HG03521 (cell line): ENCODE measurements at regions not wholly inside any gene's neighbourhood (a gene's known extent, or its start where the extent isn't known, plus 50 kb on each side); places are given as distances from the start of the nearest gene placed in this dataset.

Experiments used
- ATAC-seq: cut with Tn5 transposase; IDR thresholded peaks from one replicate; pipeline ENCODE4 v1.9.1; 2021; ENCODE audit warnings: mild to moderate bottlenecking, moderate library complexity; ENCODE audit not compliant: unreplicated experiment

- no peak for ATAC-seq
Measured at GRCh38 chr11:122323754-122324421, 207.9 kb upstream of the BLID start.

DNA sequence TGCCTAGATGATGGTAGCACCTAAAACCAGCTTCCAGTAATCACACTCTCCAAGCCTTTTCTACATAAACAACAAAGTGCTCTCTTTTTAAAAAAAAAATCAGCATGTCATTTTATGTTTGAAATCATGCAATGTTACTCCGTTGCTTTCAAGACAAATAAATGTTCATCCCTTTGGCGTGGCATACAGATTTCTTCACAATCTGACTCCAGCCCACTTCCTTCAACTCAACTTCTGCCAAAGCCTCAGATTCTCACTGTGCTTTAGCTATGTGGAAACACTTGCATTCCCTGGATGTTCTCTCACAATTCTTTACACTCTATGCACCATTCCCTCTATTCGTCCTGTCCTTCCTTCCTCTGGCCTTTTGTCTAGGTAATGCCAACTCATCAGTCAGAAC is 206.3 kb upstream of the BLID start:
- ATAC-seq, result no peak

DNA sequence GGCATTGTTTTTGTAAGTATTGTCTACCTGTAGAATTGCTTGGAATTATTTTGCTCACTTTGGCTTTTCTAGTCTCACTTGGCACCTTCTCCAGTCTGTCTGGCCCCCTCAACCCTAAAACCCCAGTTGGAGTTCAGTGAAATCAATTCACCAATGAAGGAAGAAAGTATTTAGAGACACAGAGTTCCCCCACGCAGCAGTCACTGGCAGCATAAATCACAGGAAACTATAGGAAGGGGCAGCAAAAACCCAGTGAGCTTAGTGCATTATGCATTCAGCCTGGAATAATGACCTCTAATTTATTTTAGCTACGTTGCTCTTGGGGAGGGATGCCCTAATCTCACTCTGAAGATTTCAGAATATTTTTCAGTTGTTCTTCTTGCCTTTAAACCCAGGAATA is 204.7 kb upstream of the BLID start:
- no peak for ATAC-seq

DNA sequence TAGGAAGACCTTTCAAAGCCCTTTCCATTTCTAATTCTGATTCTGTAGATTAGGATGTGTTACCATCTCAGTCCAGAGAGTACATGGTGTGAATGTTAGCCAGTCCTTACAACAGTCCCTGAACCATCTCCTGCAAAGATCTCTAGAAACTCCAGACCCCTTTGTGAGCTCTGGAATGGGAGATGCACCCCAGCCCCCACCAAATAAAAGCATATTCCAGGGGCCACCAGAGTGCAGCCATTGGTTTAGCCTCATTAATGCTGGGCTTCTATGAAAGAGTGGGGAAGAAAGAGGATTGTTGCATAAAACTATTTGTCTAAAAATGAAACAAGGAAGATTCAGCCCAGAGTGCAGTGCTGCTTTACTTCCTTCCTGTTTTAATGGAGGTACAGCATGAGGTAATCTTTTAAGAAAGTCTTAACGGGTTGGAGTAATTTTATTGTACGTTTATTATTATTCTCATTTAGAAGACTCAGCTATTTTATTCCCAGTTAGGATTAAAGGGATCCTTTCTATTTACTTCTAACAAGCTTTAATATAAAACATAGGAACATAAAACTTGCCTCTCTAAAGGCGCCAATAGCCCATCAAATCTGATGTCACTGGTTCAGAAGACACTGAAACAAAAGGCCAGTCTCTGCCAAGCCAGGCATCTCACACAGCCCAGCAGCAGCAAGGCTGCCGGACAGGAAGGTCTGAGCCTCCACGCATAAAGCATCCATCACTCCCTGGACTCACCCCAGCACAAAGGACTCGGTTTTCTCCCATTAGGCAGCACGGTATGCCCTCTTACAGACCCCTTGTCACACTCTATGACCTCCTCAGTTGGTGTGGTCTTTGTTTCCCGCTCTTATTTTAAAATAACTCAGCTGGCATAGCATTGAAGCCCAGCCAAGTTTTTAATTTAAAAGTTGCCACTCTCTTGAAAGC is 203.9 kb upstream of the BLID start:
- no peak for ATAC-seq

- no peak for ATAC-seq
Measured at GRCh38 chr11:122319085-122319484, 203.1 kb upstream of the BLID start.

DNA sequence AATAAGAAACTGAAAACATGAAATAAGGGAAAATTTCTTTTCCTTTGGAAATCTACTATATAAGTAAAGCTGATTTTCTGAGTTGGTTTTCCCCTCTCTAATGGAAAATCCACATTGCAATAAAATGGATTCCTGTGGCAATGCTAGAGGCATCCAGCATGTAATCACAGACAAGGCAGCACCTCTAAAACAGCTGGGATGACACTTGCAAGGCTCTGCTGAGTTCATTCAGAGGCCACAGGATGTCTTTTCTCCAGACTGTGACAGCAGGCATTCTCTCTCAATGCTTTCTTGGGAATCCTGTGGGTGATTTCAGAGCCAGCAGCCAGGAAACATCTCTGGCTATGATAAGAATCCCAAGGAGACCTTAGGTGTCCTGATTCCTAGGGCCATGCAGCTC is 201.3 kb upstream of the BLID start:
- ATAC-seq, result no peak

DNA sequence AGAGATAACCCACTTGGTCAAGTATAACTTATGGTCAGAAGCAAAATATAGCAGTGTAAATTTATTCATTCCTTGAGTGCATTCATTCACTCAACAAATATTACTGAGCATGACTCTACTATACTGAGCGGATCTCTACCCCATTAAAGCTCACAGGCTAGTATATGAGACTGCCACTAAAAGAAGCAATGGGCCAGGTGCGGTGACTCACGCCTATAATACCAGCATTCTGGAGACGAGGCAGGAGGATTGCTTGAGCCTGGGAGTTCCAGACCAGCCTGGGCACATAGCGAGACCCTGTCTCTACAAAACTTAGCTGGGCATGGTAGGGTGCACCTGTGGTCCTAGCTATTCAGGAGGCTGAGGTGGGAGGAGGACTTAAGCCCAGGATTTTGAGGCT is 197.6 kb upstream of the BLID start:
- ATAC-seq, result no peak

DNA sequence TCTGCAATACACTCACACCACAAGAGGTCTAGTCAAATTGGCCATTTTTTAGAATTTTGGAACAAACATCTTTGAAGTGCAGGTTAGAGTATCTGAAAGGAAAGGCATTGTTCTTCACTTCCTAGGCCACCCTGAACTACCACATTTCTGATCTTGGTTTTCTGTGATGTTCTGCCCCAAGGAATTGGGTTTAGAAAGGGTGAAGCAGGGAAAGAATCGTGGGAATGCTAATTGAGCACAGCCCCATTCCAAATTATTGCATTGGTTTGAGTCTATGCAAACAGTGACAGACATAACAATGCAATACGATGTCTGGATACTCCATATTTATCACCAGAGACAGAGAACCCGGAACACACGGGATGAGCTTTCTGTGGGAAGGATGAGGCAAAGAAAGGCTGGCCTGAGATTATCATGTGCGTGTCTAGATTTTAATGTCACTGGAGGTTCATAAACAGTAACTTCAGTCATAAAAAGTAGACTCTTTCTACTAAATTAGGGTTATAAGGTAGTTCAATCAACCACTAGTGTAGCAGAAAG is 195.3 kb upstream of the BLID start:
- ATAC-seq, result no peak

DNA sequence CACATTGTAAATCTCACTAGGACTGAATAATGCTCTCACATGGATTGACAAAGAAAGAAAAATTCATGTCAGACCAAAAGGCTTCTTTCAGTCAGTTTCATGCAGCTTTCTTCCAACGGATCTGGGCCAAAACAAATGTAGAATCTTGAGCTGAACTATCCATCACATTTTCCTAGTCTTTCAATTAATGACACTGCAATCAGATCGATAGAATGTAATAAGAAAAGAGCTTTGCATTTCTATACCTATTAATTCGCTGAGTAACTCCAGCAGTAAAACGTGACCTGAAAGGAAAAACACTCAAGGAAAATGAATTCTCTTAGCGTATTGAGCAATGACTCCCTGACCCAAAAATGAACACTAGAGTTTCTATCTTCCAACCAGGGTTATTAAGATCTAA is 194.8 kb upstream of the BLID start:
- no peak for ATAC-seq

DNA sequence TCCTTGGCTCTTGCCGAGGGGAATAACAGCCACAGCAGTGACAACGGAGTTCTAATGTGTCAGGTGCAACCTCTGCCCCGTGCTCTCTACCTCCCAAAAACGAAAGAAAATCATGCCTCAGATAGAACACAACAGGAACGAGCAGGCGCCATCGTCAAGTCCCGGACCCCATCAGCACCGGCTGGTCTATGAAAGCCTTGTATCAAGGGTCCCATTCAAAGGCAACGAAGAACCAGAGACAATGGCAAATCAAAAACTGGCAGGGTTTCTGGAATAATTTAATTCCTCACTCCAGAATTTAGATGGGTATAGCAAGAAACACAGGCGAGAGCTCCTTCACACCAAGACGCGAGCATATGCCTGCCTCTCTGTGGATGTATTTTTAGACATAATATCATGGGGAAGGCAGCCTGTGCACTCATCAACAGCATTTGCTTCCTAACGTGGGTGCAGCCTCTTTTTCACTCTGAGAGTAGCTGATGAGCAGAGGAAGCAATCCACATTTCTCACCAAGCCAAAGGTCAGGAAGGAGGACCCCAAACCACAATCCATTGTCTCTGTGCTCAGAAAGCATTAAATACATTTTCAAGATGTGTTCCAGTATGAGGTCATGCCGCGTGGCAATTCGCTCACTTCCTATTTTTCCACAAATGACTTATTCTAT is 193.4 kb upstream of the BLID start:
- no peak for ATAC-seq

GRCh38 chr11:122308226-122308625 is 192.2 kb upstream of the BLID start:
- no peak for ATAC-seq

DNA sequence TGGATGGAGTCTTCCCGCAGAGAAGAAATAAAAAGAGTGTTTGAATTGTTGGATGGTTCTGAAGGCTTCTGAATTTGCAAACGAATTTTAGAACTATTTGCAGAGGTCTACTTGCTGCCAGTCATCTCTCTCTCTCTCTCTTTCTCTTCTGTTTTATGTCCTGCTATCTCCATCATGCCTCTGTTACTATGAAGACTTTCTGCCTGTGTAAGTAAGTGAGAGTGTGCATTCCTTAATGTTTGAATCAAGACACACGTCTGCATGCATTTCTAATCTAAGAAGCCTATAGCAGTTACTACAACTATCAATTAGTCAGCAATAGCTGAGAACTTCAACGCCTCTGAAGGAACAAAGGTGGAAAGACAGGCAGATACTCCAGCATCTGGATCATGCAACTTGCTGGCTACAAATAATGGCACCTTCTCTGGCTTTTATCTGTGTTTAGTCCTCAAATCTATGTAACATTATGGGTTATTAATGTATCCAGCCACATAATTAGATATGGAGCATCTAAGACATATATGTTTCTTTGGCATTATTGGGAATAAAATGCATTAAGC is 191.5 kb upstream of the BLID start:
- no peak for ATAC-seq

DNA sequence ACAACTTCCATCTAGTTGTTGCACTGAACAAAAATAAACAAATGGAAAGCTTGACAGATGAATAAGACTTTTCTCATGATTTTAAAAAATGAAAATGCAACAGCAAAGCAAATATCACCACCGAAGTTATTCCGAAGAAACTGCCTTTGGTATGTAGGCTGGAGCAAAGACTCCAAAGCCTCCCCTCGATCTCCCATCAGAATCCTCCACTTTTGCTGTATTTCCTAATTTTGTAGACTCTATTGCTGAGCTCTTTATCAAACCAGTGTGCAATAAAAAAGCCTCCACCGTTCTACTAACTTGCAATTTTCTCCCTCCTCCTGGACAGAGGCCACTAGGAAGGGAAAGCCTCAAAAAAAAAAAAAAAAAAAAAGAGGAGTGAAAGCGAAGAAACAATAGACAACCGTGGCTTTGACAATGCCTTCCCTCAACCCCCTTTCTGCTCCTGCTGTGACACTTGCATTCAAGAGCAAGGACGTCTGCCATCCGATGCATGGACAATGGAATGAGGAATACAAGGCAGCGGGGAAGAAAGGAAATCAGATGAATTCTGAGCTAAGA is 190.9 kb upstream of the BLID start:
- ATAC-seq, result no peak

DNA sequence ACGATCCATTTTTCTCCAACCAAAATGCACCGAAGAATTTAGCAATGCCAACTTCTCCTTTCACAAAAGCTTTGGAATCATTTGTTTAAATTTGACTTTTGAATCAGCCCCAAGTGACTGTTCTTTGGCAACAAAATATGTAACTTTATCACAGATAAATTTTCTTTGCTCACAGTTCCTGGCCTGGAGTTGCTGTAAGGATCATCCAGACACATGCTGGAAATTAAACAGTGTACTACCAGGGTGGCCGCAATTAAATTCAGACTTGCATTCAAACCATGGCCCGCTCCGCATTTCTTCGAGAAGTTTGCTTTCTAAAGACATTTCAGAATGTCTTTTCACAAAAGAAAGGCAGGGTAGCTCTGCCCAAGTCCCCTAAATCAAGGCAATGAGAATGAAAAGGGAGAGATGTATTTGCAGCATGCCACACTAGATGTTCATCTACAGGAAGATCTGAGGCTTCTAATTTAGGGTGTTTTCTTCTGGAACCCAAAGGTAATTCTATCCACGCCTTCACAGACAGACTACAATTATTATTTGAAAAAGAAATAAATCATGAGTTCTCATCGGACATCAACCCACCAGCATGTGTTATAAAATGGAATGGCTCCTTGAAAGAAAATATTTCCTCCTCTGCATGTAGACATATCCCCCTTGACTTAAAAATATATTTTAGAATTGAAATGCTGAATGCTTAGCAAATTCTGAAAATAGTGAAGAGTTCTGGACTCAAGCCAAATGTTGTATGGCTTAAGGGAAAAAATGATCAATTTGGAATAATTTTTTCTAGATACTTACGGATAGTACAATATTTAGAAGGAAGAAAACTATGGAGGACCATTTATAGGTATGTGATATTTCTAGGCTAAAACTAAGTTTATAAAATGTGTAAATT is 189.7 kb upstream of the BLID start:
- no peak for ATAC-seq

DNA sequence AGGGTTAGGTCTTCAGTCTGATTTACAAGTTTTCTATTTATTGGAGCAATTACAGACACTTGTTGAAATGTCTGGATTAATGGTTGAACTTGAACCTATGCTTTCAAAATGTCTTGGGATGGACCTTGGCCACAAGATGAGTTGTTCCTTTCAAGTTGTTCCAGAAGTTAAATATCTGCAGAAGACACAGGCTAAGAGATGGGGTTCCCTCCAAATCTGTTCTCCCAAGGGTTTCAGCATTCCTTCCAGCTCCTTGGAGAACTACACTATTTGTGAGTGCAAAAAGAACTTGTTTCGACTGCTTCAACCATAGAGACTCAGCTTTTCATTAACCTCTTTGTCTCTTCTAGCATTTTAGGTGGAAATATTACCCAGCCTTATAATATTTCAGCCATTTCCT is 189.0 kb upstream of the BLID start:
- no peak for ATAC-seq

GRCh38 chr11:122304306-122304705 is 188.3 kb upstream of the BLID start:
- no peak for ATAC-seq

GRCh38 chr11:122294041-122294440 is 178.0 kb upstream of the BLID start:
- ATAC-seq, result no peak

DNA sequence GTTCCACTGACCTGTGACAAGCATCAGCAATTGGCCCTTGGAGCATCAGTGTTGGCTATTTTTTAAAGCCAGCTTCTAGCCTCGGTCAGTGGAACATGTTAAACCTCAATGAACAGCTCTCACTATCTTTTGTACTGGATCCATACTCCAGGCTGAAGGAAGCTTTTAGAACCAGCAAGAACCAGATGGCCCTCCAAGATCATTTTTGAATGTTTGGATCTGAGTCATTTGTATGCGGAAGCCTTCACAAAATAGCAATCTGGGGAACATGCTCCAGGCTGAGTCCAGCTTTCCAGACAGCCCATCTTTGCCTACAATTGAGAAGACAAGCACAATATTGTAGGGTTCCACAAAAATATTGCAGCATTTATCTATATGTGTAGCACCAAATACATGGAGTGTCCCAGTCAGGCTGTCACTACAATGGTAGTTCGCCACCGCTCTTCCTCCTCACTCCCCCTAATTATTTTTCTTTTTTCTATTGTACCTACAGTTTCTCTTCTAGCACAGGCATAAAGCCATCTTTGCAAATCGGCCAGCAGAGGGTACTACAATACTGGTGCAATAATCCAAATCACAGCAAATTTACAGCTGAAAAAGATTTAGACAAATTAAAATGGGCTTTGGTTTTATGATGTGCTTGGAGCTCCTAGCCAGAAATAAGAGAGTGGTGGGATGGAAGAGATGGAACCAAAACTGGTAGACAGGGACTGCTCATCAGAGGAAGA is 177.4 kb upstream of the BLID start:
- ATAC-seq, result no peak

- no peak for ATAC-seq
Measured at GRCh38 chr11:122287401-122287800, 171.4 kb upstream of the BLID start.
